Heart left ventricle (tissue), 16 donors: ENCODE measurements at regions not wholly inside any gene's neighbourhood (a gene's known extent, or its start where the extent isn't known, plus 50 kb on each side); places are given as distances from the start of the nearest gene placed in this dataset.

Experiments used
- ATAC-seq, 4 donors: fragments of 200-7000 bp; cut with Tn5 transposase; one replicate each; pipeline ENCODE4 v1.9.1; 2020 to 2022; ENCODE audit warnings: moderate library complexity in 4 of 4, mild to moderate bottlenecking in 3 of 4, moderate number of reproducible peaks in 1 of 4
- DNase-seq, 5 donors: peaks; one replicate each; pipeline ENCODE4 v3.0.0-alpha.2; 2020
- H3K27ac ChIP-seq, 12 donors: fragments of 200-600 bp; sonication (generic) in 4 of 12; one replicate each; pipeline versions ENCODE4 v1.5.0 to v1.8.0; 2016 to 2022; ENCODE audit warnings: mild to moderate bottlenecking in 2 of 12
- H3K27me3 ChIP-seq, 9 donors: fragments of 200-600 bp; sonication (generic) in 2 of 9; one replicate each; pipeline versions ENCODE4 v1.5.1 to v1.8.0; 2016 to 2022; ENCODE audit warnings: mild to moderate bottlenecking in 3 of 9
- H3K36me3 ChIP-seq, 9 donors: fragments of 200-600 bp; sonication (generic) in 2 of 9; one replicate each; pipeline versions ENCODE4 v1.5.0 to v1.8.0; 2018 to 2022; ENCODE audit warnings: mild to moderate bottlenecking in 2 of 9
- H3K4me1 ChIP-seq, 12 donors: fragments of 200-600 bp; sonication (generic) in 4 of 12; one replicate each; pipeline versions ENCODE4 v1.5.0 to v1.8.0; 2016 to 2022; ENCODE audit warnings: mild to moderate bottlenecking in 3 of 12
- H3K4me3 ChIP-seq, 12 donors: fragments of 200-600 bp; sonication (generic) in 4 of 12; one replicate each; pipeline versions ENCODE4 v1.5.0 to v1.8.0; 2017 to 2022; ENCODE audit warnings: mild to moderate bottlenecking in 9 of 12, moderate library complexity in 4 of 12
- H3K9me3 ChIP-seq, 12 donors: fragments of 200-600 bp; sonication (generic) in 4 of 12; one replicate each; pipeline versions ENCODE4 v1.5.0 to v1.8.0; 2016 to 2022; ENCODE audit warnings: mild to moderate bottlenecking in 1 of 12
- POLR2A ChIP-seq, 2 donors: fragments of 450-650 bp; IDR thresholded peaks; one replicate each; pipeline ENCODE4 v1.6.1; 2017; ENCODE audit warnings: antibody characterized with exemption in 2 of 2, mild to moderate bottlenecking in 2 of 2, moderate library complexity in 2 of 2
- WGBS, 4 donors: extraction: QIAGEN DNeasy Blood & Tissue Kit in 2 of 4; methylation state at CpG; one replicate each; pipeline versions ENCODE4 v1.1.5 to v1.1.7; 2013 to 2018; 5-methylcytosine and 5-hydroxymethylcytosine counted together
- intact Hi-C, 10 donors: fragments of 100-400 bp; cut with DNase I; formaldehyde crosslinking; loops; one replicate each; pipeline versions ENCODE4 v1.11.1 to v1.14.2; 2022
- TF ChIP-seq, protein P1 (sequence below), 12 donors: fragments of 200-600 bp; sonication (generic) in 4 of 12; IDR thresholded peaks; one replicate each; pipeline versions ENCODE4 v1.5.0 to v1.8.0; 2018 to 2022; ENCODE audit warnings: antibody characterized with exemption in 12 of 12, mild to moderate bottlenecking in 5 of 12
- donor health status: ischemic (EF 13 %, LVEDD 7.1; RV severe dilation, severe dysfunction).
- donor health status: healthy with polysubstance abuse.
- donor health status: DM: no; HTN: yes; CAD: no.
- donor health status: DM: no; HTN: no; CAD: no.
- donor health status: ischemic (EF 25% LVEDD 6.9; RV normal size, moderate dysfunction).
- donor health status: ischemic (EF 25% LVEDD 5.7; RV mildly dilated, moderate dysfunction).
- donor health status: healthy.
- donor health status: DM: yes; HTN: yes; CAD: no.
- donor health status: ischemic (EF 35%, LVEDD 5.7; RV mildly dilated, moderate dysfunction).
- donor health status: nonischemic (EF 11% LVEDD 7.7; RV severe dilation, severe dysfunction).
- donor health status: DM: yes; HTN: yes; CAD: no.
- donor health status: PGD.
- donor health status: ischemic (EF 29% LVEDD 5.4; RV normal size, mild dysfunction).
- donor health status: nonischemic (EF 23%, LVEDD 6.1; RV moderate dilation, normal function).

DNA sequence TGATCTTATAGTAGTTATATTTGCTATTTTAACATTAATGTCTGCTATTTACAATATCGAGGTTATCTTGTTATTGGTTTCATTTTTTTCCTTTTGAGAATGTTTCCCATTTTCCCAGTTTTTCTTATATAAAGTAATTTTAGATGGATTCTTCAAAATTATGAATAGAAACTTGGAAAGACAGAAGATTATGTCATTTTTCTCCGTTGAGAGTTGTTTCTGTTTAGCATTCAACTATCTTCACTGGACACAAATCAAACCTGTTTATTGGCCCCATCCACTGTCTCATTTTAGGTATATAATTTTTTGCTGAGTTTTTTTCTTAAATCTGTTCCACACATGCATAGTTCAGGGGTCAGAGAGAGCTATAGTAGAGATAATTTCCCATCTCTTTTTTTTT is 1430.9 kb upstream of the MIR17HG start:
- Histone ChIP-seq H3K27me3 (no peaks in the 10 kb centered on the region), H3K4me1 (no peaks in the 10 kb centered on the region), H3K27ac (no peak overlapping the region), H3K9me3 (no peaks in the 10 kb centered on the region), H3K4me3 (no peak overlapping the region), H3K36me3 (no peaks in the 10 kb centered on the region)
- 72 to 81% (median 74%) methylated on average over 2 of the region's 2 CpGs for WGBS, 4 donors
- DNase-seq (no peak), ATAC-seq (no peak)
- intact Hi-C loops, result no loop called here
- TF ChIP-seq, protein P1, sequence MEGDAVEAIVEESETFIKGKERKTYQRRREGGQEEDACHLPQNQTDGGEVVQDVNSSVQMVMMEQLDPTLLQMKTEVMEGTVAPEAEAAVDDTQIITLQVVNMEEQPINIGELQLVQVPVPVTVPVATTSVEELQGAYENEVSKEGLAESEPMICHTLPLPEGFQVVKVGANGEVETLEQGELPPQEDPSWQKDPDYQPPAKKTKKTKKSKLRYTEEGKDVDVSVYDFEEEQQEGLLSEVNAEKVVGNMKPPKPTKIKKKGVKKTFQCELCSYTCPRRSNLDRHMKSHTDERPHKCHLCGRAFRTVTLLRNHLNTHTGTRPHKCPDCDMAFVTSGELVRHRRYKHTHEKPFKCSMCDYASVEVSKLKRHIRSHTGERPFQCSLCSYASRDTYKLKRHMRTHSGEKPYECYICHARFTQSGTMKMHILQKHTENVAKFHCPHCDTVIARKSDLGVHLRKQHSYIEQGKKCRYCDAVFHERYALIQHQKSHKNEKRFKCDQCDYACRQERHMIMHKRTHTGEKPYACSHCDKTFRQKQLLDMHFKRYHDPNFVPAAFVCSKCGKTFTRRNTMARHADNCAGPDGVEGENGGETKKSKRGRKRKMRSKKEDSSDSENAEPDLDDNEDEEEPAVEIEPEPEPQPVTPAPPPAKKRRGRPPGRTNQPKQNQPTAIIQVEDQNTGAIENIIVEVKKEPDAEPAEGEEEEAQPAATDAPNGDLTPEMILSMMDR (IDR thresholded peaks at IDR 0.05), result no peak
- TF ChIP-seq POLR2A (IDR thresholded peaks at IDR 0.05), result no peak

DNA sequence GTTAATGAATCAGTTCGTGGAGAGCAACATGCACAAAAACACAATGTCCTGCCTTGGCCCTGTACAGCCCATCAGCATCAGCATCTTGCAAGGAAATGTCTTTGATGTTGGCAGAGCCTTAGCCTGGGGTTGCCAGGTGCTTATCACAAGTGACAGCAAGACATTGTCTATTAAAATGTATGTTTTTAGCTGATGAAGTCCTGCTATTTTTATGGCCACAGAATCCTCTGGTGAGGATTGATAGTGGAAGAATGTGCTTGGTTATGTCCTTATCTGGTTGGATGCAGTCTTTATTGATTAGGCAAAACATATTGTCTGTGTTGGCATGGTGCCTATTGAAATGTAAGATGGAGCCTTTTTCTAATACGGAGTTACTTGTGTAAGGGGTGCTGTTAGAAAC is 1427.0 kb upstream of the MIR17HG start:
- no peaks in the 10 kb centered on the region for H3K27me3 ChIP-seq
- no peak overlapping the region for H3K4me3 ChIP-seq
- no peaks in the 10 kb centered on the region for H3K36me3 ChIP-seq
- no peaks in the 10 kb centered on the region for H3K4me1 ChIP-seq
- no peak overlapping the region for H3K27ac ChIP-seq
- no peak for ATAC-seq
- no peak for DNase-seq
- no peak for TF ChIP-seq POLR2A (IDR thresholded peaks at IDR 0.05)
- TF ChIP-seq, protein P1 (IDR thresholded peaks at IDR 0.05), result no peak
- 47 to 63% (median 52%) methylated on average over 2 of the region's 2 CpGs for WGBS, 4 donors
- intact Hi-C loops, result no loop called here
- no peaks in the 10 kb centered on the region for H3K9me3 ChIP-seq

DNA sequence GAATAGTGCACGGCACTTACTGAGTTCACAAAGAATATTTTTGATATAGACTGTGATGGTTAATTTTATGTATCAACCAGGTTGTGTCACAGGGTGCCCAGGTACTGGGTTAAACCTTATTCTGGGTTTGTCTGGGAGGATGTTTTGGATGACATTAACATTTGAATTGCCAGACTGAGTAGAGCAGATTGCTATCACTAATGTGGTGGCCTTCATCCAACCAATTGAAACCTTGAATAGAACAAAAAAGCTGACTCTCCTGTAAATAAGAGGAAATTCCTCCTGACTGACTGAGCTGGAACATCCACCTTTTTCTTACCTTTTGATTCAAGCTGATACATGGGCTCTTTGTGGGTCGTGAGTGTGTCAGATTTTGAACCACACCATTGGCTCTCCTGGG is 1424.4 kb upstream of the MIR17HG start:
- TF ChIP-seq POLR2A (IDR thresholded peaks at IDR 0.05), result no peak
- TF ChIP-seq, protein P1 (IDR thresholded peaks at IDR 0.05), result no peak
- Histone ChIP-seq H3K4me3 (no peak overlapping the region), H3K4me1 (no peaks in the 10 kb centered on the region), H3K36me3 (no peaks in the 10 kb centered on the region), H3K27ac (no peak overlapping the region), H3K27me3 (no peaks in the 10 kb centered on the region), H3K9me3 (no peaks in the 10 kb centered on the region)
- DNase-seq (no peak), ATAC-seq (no peak)
- intact Hi-C loops, result no loop called here
- 70 to 86% (median 83%) methylated on average over 2 of the region's 2 CpGs for WGBS, 4 donors

DNA sequence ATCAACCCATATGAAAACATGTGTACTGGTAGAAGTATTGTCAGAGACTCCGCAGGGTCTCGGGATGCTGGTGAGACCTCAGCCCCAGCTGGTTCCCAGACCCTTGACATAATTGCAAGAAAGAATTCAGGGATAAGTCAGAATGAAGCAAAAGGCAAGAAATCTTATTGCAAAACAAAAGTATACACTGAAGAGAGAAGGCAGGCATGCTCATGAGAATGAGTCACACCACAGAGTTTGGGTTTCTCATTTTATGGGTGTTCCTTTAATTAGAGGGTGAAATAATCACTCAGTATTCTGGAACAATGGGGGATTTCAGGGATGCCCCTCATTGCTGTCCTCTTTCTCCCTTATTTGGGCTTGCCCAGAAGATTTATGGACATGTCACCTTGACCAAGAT is 1423.8 kb upstream of the MIR17HG start:
- ATAC-seq, result no peak
- H3K27ac ChIP-seq, result no peak overlapping the region
- TF ChIP-seq, protein P1 (IDR thresholded peaks at IDR 0.05), result no peak
- no peak for TF ChIP-seq POLR2A (IDR thresholded peaks at IDR 0.05)
- no peaks in the 10 kb centered on the region for H3K4me1 ChIP-seq
- H3K4me3 ChIP-seq, result no peak overlapping the region
- WGBS, 4 donors, result 85 to 93% (median 92%) methylated on average over 2 of the region's 2 CpGs
- intact Hi-C loops, result no loop called here
- no peaks in the 10 kb centered on the region for H3K27me3 ChIP-seq
- DNase-seq, result no peak
- no peaks in the 10 kb centered on the region for H3K9me3 ChIP-seq
- H3K36me3 ChIP-seq, result no peaks in the 10 kb centered on the region
